Vagina (tissue), 2 donors: ENCODE measurements at regions not wholly inside any gene's neighbourhood (a gene's known extent, or its start where the extent isn't known, plus 50 kb on each side); places are given as distances from the start of the nearest gene placed in this dataset.

Experiments
- DNase-seq, 2 donors: peaks; one replicate each; pipeline ENCODE4 v3.0.0-alpha.2; 2017; ENCODE audit errors: extremely low spot score in 2 of 2
- H3K27ac ChIP-seq: fragments of 200-600 bp; sonication (generic); one replicate; pipeline ENCODE4 v1.5.1; 2019
- H3K27me3 ChIP-seq: fragments of 200-600 bp; sonication (generic); one replicate; pipeline ENCODE4 v1.5.1; 2019
- H3K36me3 ChIP-seq, 2 donors: fragments of 200-600 bp; sonication (generic); one replicate each; pipeline ENCODE4 v1.5.1; 2017 to 2019
- H3K4me1 ChIP-seq: fragments of 200-600 bp; sonication (generic); one replicate; pipeline ENCODE4 v1.5.1; 2019
- H3K4me3 ChIP-seq, 2 donors: fragments of 200-600 bp; sonication (generic); 1 replicate in 1 of 2; 2 replicates in 1 of 2; pipeline ENCODE4 v1.5.1; 2016 to 2019
- H3K9me3 ChIP-seq: fragments of 200-600 bp; sonication (generic); one replicate; pipeline ENCODE4 v1.5.1; 2019
- CTCF ChIP-seq, 3 experiments: fragments of 450-650 bp in 2 of 3; fragments of 200-600 bp in 1 of 3; sonication (generic) in 1 of 3; IDR thresholded peaks; one replicate each; pipeline ENCODE4 v1.5.1; 2017 to 2019; ENCODE audit warnings: antibody characterized with exemption in 3 of 3, mild to moderate bottlenecking in 2 of 3, moderate library complexity in 2 of 3
- POLR2A ChIP-seq, 2 donors: fragments of 450-650 bp; IDR thresholded peaks; one replicate each; pipeline ENCODE4 v1.6.1; 2017; ENCODE audit warnings: antibody characterized with exemption in 2 of 2, mild to moderate bottlenecking in 2 of 2, moderate library complexity in 2 of 2
- POLR2AphosphoS5 ChIP-seq, 2 donors: sonication (generic); formaldehyde crosslinking; IDR thresholded peaks; one replicate each; pipeline ENCODE4 v1.9.0; 2017; ENCODE audit warnings: antibody characterized with exemption in 2 of 2, mild to moderate bottlenecking in 2 of 2, low read depth in 1 of 2; ENCODE audit not compliant: insufficient read depth in 1 of 2
- intact Hi-C: fragments of 100-400 bp; cut with DNase I; formaldehyde crosslinking; loops from one replicate; pipeline ENCODE4 v1.15.1; 2023

DNA sequence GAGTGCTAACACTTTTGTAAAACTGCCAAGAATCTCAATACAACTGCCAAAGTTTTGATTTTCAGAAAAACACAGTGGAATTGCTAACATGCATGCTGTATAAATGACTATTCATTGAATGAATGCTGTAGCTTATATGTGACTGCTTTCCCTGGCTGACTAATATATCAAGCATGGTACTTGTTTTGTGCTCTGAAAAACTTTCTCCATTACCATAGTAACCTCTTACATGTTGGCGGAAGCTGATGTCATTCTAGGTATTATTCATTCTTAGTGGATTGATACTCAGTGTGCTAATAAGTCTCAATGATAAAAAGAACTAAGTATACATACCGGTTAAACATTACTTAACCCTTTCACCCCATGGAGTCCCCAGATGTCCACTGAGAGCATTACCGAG, 166.1 kb upstream of the MYO16 start:
- no peak overlapping the region for H3K27ac ChIP-seq
- TF ChIP-seq POLR2A (IDR thresholded peaks at IDR 0.05) (no peak), POLR2AphosphoS5 (IDR thresholded peaks at IDR 0.05; ENCODE audit: insufficient read depth in 1 of 2, low read depth in 1 of 2) (no peak), CTCF (IDR thresholded peaks at IDR 0.05) (no peak)
- H3K27me3 ChIP-seq = no peaks in the 10 kb centered on the region
- intact Hi-C loops = no loop called here
- DNase-seq = no peak
- no peak overlapping the region for H3K4me3 ChIP-seq
- H3K9me3 ChIP-seq = no peaks in the 10 kb centered on the region
- H3K36me3 ChIP-seq = no peaks in the 10 kb centered on the region
- no peaks in the 10 kb centered on the region for H3K4me1 ChIP-seq

DNA sequence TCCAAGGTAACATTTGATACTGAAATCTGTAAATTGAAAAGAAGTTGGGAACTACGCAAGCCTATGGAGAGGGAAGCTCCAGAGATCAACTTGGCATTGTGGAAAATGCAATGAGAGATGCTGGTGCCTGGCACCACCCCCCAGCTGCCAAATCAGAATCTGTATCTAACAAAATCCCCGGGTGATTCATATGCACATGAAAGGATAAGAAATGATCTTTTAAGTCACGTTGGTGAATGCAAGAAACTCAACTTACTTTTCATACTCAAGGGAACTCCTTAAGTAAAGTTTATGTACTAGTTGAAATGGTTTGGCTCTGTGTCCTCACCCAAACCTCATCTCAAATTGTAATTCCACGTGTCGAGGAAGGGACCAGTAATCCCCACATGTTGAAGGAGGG, 158.5 kb upstream of the MYO16 start:
- Histone ChIP-seq H3K36me3 (no peaks in the 10 kb centered on the region), H3K9me3 (no peaks in the 10 kb centered on the region), H3K27ac (no peak overlapping the region), H3K4me1 (no peaks in the 10 kb centered on the region), H3K27me3 (no peaks in the 10 kb centered on the region), H3K4me3 (no peak overlapping the region)
- TF ChIP-seq POLR2A (IDR thresholded peaks at IDR 0.05) = no peak
- no peak for TF ChIP-seq CTCF (IDR thresholded peaks at IDR 0.05)
- no peak for TF ChIP-seq POLR2AphosphoS5 (IDR thresholded peaks at IDR 0.05; ENCODE audit: insufficient read depth in 1 of 2, low read depth in 1 of 2)
- DNase-seq = no peak
- intact Hi-C loops = no loop called here

- no peak for TF ChIP-seq CTCF (IDR thresholded peaks at IDR 0.05)
- no peak for TF ChIP-seq POLR2AphosphoS5 (IDR thresholded peaks at IDR 0.05; ENCODE audit: insufficient read depth in 1 of 2, low read depth in 1 of 2)
- no peak for TF ChIP-seq POLR2A (IDR thresholded peaks at IDR 0.05)
- Histone ChIP-seq H3K9me3 (no peaks in the 10 kb centered on the region), H3K4me1 (no peaks in the 10 kb centered on the region), H3K27ac (no peak overlapping the region), H3K36me3 (no peaks in the 10 kb centered on the region), H3K27me3 (no peaks in the 10 kb centered on the region), H3K4me3 (no peak overlapping the region)
- no peak for DNase-seq
- intact Hi-C loops = no loop called here
These were observed 154.2 kb upstream of the MYO16 start for GRCh38 chr13:108475181-108475580.

DNA sequence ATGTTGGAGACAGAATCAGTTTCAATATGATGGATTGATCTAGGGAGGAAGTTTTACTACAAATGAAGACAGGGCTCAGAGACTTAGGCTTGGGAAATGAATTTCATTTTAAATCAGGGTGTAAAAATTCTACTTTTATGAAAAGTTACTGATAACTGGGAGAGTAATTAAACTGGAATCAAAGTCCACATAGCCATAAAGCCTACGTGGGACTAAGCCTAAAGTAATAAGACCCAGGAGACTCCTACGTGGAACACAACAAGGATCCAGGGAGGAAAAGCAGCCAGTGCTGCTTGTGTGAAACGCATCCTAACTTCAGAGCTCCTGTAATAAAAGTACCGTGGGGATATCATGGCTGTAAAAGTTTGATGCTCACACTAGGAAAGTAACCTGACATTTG, 152.0 kb upstream of the MYO16 start:
- Histone ChIP-seq H3K27ac (no peak overlapping the region), H3K9me3 (no peaks in the 10 kb centered on the region), H3K4me1 (no peaks in the 10 kb centered on the region), H3K27me3 (no peaks in the 10 kb centered on the region), H3K4me3 (no peak overlapping the region), H3K36me3 (no peaks in the 10 kb centered on the region)
- DNase-seq = no peak
- intact Hi-C loops = no loop called here
- TF ChIP-seq POLR2AphosphoS5 (IDR thresholded peaks at IDR 0.05; ENCODE audit: insufficient read depth in 1 of 2, low read depth in 1 of 2) (no peak), CTCF (IDR thresholded peaks at IDR 0.05) (no peak), POLR2A (IDR thresholded peaks at IDR 0.05) (no peak)

DNA sequence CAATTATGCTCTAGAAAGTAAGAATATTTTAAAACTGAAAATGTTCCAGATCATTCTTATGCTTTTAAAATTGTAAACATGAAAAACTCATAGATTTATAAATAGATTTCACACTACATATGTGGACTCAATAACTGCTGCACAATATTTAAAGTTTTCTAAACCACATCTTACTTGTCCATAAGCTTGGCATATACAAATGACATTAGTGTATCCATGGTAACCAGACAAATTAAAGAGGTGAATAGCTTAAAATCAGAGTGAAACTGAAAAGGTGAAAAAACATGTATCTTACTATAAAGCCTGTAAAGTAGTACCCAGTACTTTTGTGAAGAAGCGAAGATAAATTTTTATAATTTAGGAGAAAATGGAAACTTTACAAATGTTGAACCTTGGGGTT, 151.2 kb upstream of the MYO16 start:
- intact Hi-C loops = no loop called here

More for the DNA sequence above, 151.2 kb upstream of the MYO16 start:
- DNase-seq = no peak
- no peak overlapping the region for H3K27ac ChIP-seq
- no peaks in the 10 kb centered on the region for H3K4me1 ChIP-seq
- no peaks in the 10 kb centered on the region for H3K9me3 ChIP-seq
- no peaks in the 10 kb centered on the region for H3K36me3 ChIP-seq
- H3K4me3 ChIP-seq = no peak overlapping the region
- H3K27me3 ChIP-seq = no peaks in the 10 kb centered on the region
- TF ChIP-seq POLR2AphosphoS5 (IDR thresholded peaks at IDR 0.05; ENCODE audit: insufficient read depth in 1 of 2, low read depth in 1 of 2) = no peak
- TF ChIP-seq CTCF (IDR thresholded peaks at IDR 0.05) = no peak
- TF ChIP-seq POLR2A (IDR thresholded peaks at IDR 0.05) = no peak
